OCI-LY1 (cell line): ENCODE measurements at regions not wholly inside any gene's neighbourhood (a gene's known extent, or its start where the extent isn't known, plus 50 kb on each side); places are given as distances from the start of the nearest gene placed in this dataset.

Experiments
- H2AFZ ChIP-seq: fragments of 200-600 bp; sonication (generic), shearing (Covaris generic); 2 replicates; pipeline ENCODE4 v1.6.0; 2014; ENCODE audit warnings: antibody characterized with exemption, mild to moderate bottlenecking, low read length
- H3F3A ChIP-seq: fragments of 200-600 bp; sonication (generic), shearing (Covaris generic); 2 replicates; pipeline ENCODE4 v1.6.0; 2014; ENCODE audit warnings: mild to moderate bottlenecking, antibody characterized with exemption, low read length, moderate library complexity; ENCODE audit not compliant: insufficient read depth
- H3K27ac ChIP-seq: fragments of 200-600 bp; sonication (generic); 2 replicates; pipeline ENCODE4 v1.5.1; 2014; ENCODE audit warnings: low read length, mixed run types, mild to moderate bottlenecking, low read depth; ENCODE audit not compliant: poor library complexity, severe bottlenecking
- H3K27me3 ChIP-seq: fragments of 200-600 bp; sonication (generic); 2 replicates; pipeline ENCODE4 v1.6.0; 2014; ENCODE audit warnings: antibody characterized with exemption, mild to moderate bottlenecking, low read length, moderate library complexity; ENCODE audit not compliant: insufficient read depth
- H3K36me3 ChIP-seq: fragments of 200-600 bp; sonication (generic); 2 replicates; pipeline ENCODE4 v1.6.1; 2014; ENCODE audit warnings: mild to moderate bottlenecking, antibody characterized with exemption, low read length, moderate library complexity, mixed read lengths; ENCODE audit not compliant: insufficient read depth
- H3K4me1 ChIP-seq: fragments of 200-600 bp; sonication (generic); 2 replicates; pipeline ENCODE4 v1.5.1; 2014; ENCODE audit warnings: mild to moderate bottlenecking, low read length, moderate library complexity; ENCODE audit not compliant: insufficient read depth, severe bottlenecking
- H3K4me2 ChIP-seq: fragments of 200-600 bp; sonication (generic), shearing (Covaris generic); 2 replicates; pipeline ENCODE4 v1.6.1; 2014; ENCODE audit warnings: low read length
- H3K4me3 ChIP-seq: fragments of 200-600 bp; sonication (generic); 2 replicates; pipeline ENCODE4 v1.5.1; 2014; ENCODE audit warnings: low read length, low read depth, mild to moderate bottlenecking, mixed read lengths; ENCODE audit not compliant: poor library complexity, severe bottlenecking
- H3K79me2 ChIP-seq: fragments of 200-600 bp; shearing (Covaris generic); 2 replicates; pipeline ENCODE4 v1.6.1; 2016; ENCODE audit warnings: mixed run types, low read length, mixed read lengths; ENCODE audit not compliant: insufficient read depth
- H3K9ac ChIP-seq: fragments of 200-600 bp; sonication (generic), shearing (Covaris generic); 2 replicates; pipeline ENCODE4 v1.6.1; 2014; ENCODE audit warnings: mild to moderate bottlenecking, low read length, mixed read lengths
- H3K9me2 ChIP-seq: fragments of 200-600 bp; sonication (generic), shearing (Covaris generic); 2 replicates; pipeline ENCODE4 v1.6.1; 2014; ENCODE audit warnings: low read depth, mild to moderate bottlenecking, low read length, mixed read lengths
- H3K9me3 ChIP-seq: fragments of 200-600 bp; shearing (Covaris generic); 2 replicates; pipeline ENCODE4 v1.6.1; 2014; ENCODE audit warnings: low read length, mixed read lengths
- H4K20me1 ChIP-seq: fragments of 200-600 bp; sonication (generic), shearing (Covaris generic); 2 replicates; pipeline ENCODE4 v1.6.0; 2016; ENCODE audit warnings: mild to moderate bottlenecking, low read length; ENCODE audit not compliant: insufficient read depth
- CTCF ChIP-seq: fragments of 200-600 bp; sonication (generic), shearing (Covaris generic); IDR thresholded peaks from 2 replicates; pipeline ENCODE4 v1.5.1; 2017; ENCODE audit warnings: mild to moderate bottlenecking, antibody characterized with exemption, low read length, moderate library complexity, mixed read lengths
- EZH2 ChIP-seq: fragments of 200-600 bp; sonication (generic), shearing (Covaris generic); IDR thresholded peaks from 2 replicates; pipeline ENCODE4 v1.8.0; 2017; ENCODE audit warnings: borderline replicate concordance, mixed run types, mild to moderate bottlenecking, antibody characterized with exemption, low read length, moderate library complexity, mixed read lengths

DNA sequence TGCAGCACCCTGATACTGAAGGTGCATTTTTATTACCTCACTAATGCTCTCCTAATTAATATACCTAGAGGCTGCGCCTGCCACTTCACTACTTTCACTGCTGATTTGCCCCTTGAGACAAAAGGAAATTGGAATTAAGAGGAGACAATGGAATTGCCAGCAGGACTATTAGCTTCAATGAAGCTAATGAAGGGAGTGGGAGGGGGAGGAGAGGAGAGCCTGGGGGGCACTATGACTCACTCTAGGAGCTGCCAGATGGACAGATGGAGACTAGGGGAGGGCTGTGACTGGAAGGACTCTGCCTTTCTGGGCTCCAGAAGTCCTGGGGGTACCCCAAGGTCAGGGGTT, 102.8 kb upstream of the DRD2 start:
- Histone ChIP-seq H3K4me2 (no peak overlapping the region), H4K20me1 (no peaks in the 10 kb centered on the region), H3K9ac (no peak overlapping the region), H3K36me3 (no peaks in the 10 kb centered on the region), H3K9me3 (no peaks in the 10 kb centered on the region), H2AFZ (no peak overlapping the region), H3K27me3 (no peaks in the 10 kb centered on the region), H3K27ac (no peak overlapping the region), H3K9me2 (no peaks in the 10 kb centered on the region), H3K4me3 (no peak overlapping the region), H3K79me2 (no peaks in the 10 kb centered on the region), H3F3A (no peaks in the 10 kb centered on the region), H3K4me1 (peaks cover 8% of the 10 kb centered on the region)
- no peak for TF ChIP-seq EZH2
- TF ChIP-seq CTCF: no peak

GRCh38 chr11:113577356-113578032, 102.3 kb upstream of the DRD2 start:
- Histone ChIP-seq H3K27ac (no peak overlapping the region), H3K4me1 (peaks cover 8% of the 10 kb centered on the region), H2AFZ (no peak overlapping the region), H3F3A (no peaks in the 10 kb centered on the region), H4K20me1 (no peaks in the 10 kb centered on the region), H3K9me2 (no peaks in the 10 kb centered on the region), H3K4me2 (no peak overlapping the region; the same call in 1 of the 2 replicates), H3K36me3 (no peaks in the 10 kb centered on the region), H3K9ac (no peak overlapping the region), H3K4me3 (no peak overlapping the region), H3K27me3 (no peaks in the 10 kb centered on the region), H3K79me2 (no peaks in the 10 kb centered on the region), H3K9me3 (no peaks in the 10 kb centered on the region)
- TF ChIP-seq CTCF (no peak), EZH2 (no peak)

GRCh38 chr11:113574586-113574985, 99.4 kb upstream of the DRD2 start:
- peaks cover 8% of the 10 kb centered on the region for H3K4me1 ChIP-seq
- no peak for TF ChIP-seq EZH2
- TF ChIP-seq CTCF: no peak

More at GRCh38 chr11:113574586-113574985, 99.4 kb upstream of the DRD2 start:
- H3K9ac ChIP-seq: no peak overlapping the region
- H3K36me3 ChIP-seq: no peaks in the 10 kb centered on the region
- H3K4me2 ChIP-seq: no peak overlapping the region
- no peaks in the 10 kb centered on the region for H3K9me3 ChIP-seq
- H3K27me3 ChIP-seq: no peaks in the 10 kb centered on the region
- no peaks in the 10 kb centered on the region for H3K9me2 ChIP-seq
- H4K20me1 ChIP-seq: no peaks in the 10 kb centered on the region
- no peak overlapping the region for H3K27ac ChIP-seq
- H3F3A ChIP-seq: no peaks in the 10 kb centered on the region
- no peak overlapping the region for H3K4me3 ChIP-seq
- H3K79me2 ChIP-seq: no peaks in the 10 kb centered on the region
- no peak overlapping the region for H2AFZ ChIP-seq
